ENCODE measurements at regions not wholly inside any gene's neighbourhood (a gene's known extent, or its start where the extent isn't known, plus 50 kb on each side); places are given as distances from the start of the nearest gene placed in this dataset.

GRCh38 chr12:76943008-76943407 lies 64.2 kb upstream of the CSRP2 start:
- TF ChIP-seq CTCF (conservative IDR thresholded peaks at IDR 0.05; ENCODE audit: low read depth in 2 of 2), result no peak
- no peak for TF ChIP-seq POLR2AphosphoS5 (IDR thresholded peaks at IDR 0.05; ENCODE audit: low read depth)
